Thyroid gland (tissue), 4 donors: ENCODE measurements at regions not wholly inside any gene's neighbourhood (a gene's known extent, or its start where the extent isn't known, plus 50 kb on each side); places are given as distances from the start of the nearest gene placed in this dataset.

ENCODE experiments used
- DNase-seq, 2 donors: peaks; one replicate each; pipeline ENCODE4 v3.0.0-alpha.2; 2019
- H3K27ac ChIP-seq, 3 donors: fragments of 200-600 bp; sonication (generic); 1 replicate in 2 of 3; 2 replicates in 1 of 3; pipeline ENCODE4 v1.5.1; 2016 to 2019; ENCODE audit warnings: mild to moderate bottlenecking in 1 of 3, moderate library complexity in 1 of 3
- H3K27me3 ChIP-seq: fragments of 200-600 bp; sonication (generic); one replicate; pipeline ENCODE4 v1.5.1; 2019
- H3K36me3 ChIP-seq, 2 donors: fragments of 200-600 bp; sonication (generic); one replicate each; pipeline ENCODE4 v1.5.1; 2016 to 2019
- H3K4me1 ChIP-seq, 2 donors: fragments of 200-600 bp; sonication (generic); one replicate each; pipeline ENCODE4 v1.5.1; 2017 to 2019
- H3K4me3 ChIP-seq, 3 donors: fragments of 200-600 bp; sonication (generic); replicated peaks in 1 of 3; 1 replicate in 2 of 3; 2 replicates in 1 of 3; pipeline ENCODE4 v1.5.1; 2016; ENCODE audit warnings: mild to moderate bottlenecking in 1 of 3
- H3K9me3 ChIP-seq: fragments of 200-600 bp; sonication (generic); one replicate; pipeline ENCODE4 v1.5.1; 2017
- POLR2A ChIP-seq, 2 donors: fragments of 450-650 bp; IDR thresholded peaks; one replicate each; pipeline ENCODE4 v1.6.1; 2017; ENCODE audit warnings: antibody characterized with exemption in 2 of 2, mild to moderate bottlenecking in 2 of 2, moderate library complexity in 1 of 2
- WGBS, 2 donors: methylation state at CpG; one replicate each; pipeline ENCODE4 v1.1.5; 2017; 5-methylcytosine and 5-hydroxymethylcytosine counted together
- intact Hi-C: fragments of 100-400 bp; cut with DNase I; formaldehyde crosslinking; loops from one replicate; pipeline ENCODE4 v1.15.1; 2023
- TF ChIP-seq, protein P1 (sequence below), 6 experiments: fragments of 200-600 bp in 3 of 6; fragments of 450-650 bp in 3 of 6; sonication (generic) in 3 of 6; IDR thresholded peaks; one replicate each; pipeline ENCODE4 v1.5.1; 2016 to 2019; ENCODE audit warnings: antibody characterized with exemption in 6 of 6, mild to moderate bottlenecking in 2 of 6, inconsistent platforms in 1 of 6, moderate library complexity in 1 of 6

DNA sequence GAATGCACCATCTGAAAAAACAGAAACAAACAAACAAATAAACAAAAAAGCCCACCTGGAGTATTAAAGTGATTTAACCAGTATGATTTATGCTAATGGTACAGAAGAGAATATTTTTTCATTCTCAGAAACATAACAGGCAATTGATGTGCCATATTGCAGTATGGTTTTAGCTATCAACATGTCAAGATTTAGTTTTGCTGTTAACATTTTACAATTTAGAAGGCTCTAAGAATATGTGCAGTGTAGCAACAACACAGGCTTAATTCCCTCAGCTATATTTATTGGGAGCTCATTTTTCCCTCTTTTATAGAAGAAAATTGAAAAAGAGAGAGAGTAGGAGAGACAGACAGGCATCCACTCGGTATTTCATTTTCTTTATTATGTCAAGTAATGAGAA lies 1022.7 kb upstream of the CITED2 start:
- TF ChIP-seq, protein P1, sequence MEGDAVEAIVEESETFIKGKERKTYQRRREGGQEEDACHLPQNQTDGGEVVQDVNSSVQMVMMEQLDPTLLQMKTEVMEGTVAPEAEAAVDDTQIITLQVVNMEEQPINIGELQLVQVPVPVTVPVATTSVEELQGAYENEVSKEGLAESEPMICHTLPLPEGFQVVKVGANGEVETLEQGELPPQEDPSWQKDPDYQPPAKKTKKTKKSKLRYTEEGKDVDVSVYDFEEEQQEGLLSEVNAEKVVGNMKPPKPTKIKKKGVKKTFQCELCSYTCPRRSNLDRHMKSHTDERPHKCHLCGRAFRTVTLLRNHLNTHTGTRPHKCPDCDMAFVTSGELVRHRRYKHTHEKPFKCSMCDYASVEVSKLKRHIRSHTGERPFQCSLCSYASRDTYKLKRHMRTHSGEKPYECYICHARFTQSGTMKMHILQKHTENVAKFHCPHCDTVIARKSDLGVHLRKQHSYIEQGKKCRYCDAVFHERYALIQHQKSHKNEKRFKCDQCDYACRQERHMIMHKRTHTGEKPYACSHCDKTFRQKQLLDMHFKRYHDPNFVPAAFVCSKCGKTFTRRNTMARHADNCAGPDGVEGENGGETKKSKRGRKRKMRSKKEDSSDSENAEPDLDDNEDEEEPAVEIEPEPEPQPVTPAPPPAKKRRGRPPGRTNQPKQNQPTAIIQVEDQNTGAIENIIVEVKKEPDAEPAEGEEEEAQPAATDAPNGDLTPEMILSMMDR (IDR thresholded peaks at IDR 0.05): no peak
- TF ChIP-seq POLR2A (IDR thresholded peaks at IDR 0.05): no peak
- Histone ChIP-seq H3K4me1 (no peaks in the 10 kb centered on the region), H3K27ac (no peak overlapping the region), H3K36me3 (no peaks in the 10 kb centered on the region), H3K9me3 (no peaks in the 10 kb centered on the region), H3K27me3 (no peaks in the 10 kb centered on the region), H3K4me3 (no peak overlapping the region)
- intact Hi-C loops: no loop called here
- DNase-seq: no peak
- 84 to 92% methylated on average over 1 of the region's 1 CpG for WGBS, 2 donors

DNA sequence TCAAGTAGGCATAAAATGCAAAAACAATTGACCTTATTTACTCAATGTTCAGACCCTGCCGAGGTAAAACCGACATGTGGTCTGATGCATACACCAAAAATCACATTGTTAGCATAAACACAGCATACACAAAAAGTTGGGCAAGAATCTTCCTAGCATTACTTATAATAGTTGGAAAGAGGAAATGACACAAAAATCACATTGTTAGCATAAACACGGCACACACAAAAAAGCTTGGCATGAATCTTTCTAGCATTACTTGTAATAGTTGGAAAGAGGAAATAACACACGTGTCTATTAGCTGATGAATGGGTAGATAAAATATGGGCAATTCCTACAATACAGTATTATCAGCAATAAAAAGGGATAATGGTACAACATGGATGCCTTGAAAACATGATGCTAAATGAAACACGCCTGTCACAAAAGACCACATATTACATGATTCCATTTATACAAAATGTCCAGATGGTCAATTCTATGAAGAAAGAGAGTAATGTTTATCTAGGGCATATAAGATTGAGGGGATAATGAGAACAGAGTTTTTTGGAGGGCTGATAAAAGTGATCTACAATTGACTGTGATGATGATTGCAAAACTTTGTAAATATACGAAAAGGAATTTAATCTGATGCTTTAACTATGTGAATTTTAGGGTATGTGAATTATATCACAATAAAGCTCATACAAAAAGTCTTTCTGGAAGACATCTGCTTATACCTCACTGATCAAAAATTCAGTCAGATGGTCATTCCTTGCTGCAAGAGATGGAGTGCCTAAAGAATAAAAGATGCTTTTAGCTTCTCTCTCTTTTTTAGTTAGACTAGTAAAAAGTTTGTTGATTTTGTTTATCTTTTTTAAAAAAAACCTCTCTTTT lies 1019.5 kb upstream of the CITED2 start:
- Histone ChIP-seq H3K27ac (no peak overlapping the region), H3K36me3 (no peaks in the 10 kb centered on the region), H3K4me3 (no peak overlapping the region), H3K4me1 (no peaks in the 10 kb centered on the region), H3K27me3 (no peaks in the 10 kb centered on the region), H3K9me3 (no peaks in the 10 kb centered on the region)
- 67 to 70% methylated on average over 6 of the region's 6 CpGs for WGBS, 2 donors
- no peak for DNase-seq
- TF ChIP-seq, protein P1 (IDR thresholded peaks at IDR 0.05): no peak
- no peak for TF ChIP-seq POLR2A (IDR thresholded peaks at IDR 0.05)
- intact Hi-C loops: no loop called here

DNA sequence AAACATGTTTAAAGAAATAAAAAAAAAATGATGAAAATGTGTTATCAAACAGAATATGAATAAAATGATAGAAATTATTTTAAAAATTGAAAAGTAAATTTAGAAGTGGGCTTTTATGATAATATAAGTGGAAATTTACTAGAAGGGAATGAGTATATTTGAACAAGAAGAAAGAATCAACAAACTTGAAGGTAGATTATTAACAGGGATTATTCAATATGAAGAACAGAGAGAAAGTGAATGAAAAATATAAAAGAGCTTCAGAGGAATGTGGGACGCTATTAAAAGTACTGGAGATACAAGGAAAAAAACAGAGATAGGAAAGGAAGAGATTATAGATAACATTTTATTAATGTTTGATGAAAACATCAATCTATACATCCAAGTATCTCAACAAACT lies 1014.4 kb upstream of the CITED2 start:
- WGBS, 2 donors: 93 to 96% methylated on average over 1 of the region's 1 CpG
- intact Hi-C loops: no loop called here
- Histone ChIP-seq H3K4me3 (no peak overlapping the region), H3K27ac (no peak overlapping the region), H3K9me3 (no peaks in the 10 kb centered on the region), H3K27me3 (no peaks in the 10 kb centered on the region), H3K4me1 (no peaks in the 10 kb centered on the region), H3K36me3 (no peaks in the 10 kb centered on the region)
- TF ChIP-seq, protein P1 (IDR thresholded peaks at IDR 0.05): no peak
- TF ChIP-seq POLR2A (IDR thresholded peaks at IDR 0.05): no peak
- no peak for DNase-seq

GRCh38 chr6:140388192-140388802 lies 1013.8 kb upstream of the CITED2 start:
- Histone ChIP-seq H3K4me1 (no peaks in the 10 kb centered on the region), H3K36me3 (no peaks in the 10 kb centered on the region), H3K27me3 (no peaks in the 10 kb centered on the region), H3K27ac (no peak overlapping the region), H3K9me3 (no peaks in the 10 kb centered on the region), H3K4me3 (no peak overlapping the region)
- no peak for DNase-seq
- WGBS, 2 donors: 80 to 93% methylated on average over 2 of the region's 2 CpGs
- intact Hi-C loops: no loop called here
- no peak for TF ChIP-seq POLR2A (IDR thresholded peaks at IDR 0.05)
- TF ChIP-seq, protein P1 (IDR thresholded peaks at IDR 0.05): no peak

- intact Hi-C loops: no loop called here
- DNase-seq: no peak
- Histone ChIP-seq H3K4me1 (no peaks in the 10 kb centered on the region), H3K36me3 (no peaks in the 10 kb centered on the region), H3K4me3 (no peak overlapping the region), H3K27me3 (no peaks in the 10 kb centered on the region), H3K27ac (no peak overlapping the region), H3K9me3 (no peaks in the 10 kb centered on the region)
- TF ChIP-seq, protein P1 (IDR thresholded peaks at IDR 0.05): no peak
- TF ChIP-seq POLR2A (IDR thresholded peaks at IDR 0.05): no peak
- WGBS, 2 donors: 83 to 87% methylated on average over 3 of the region's 3 CpGs
These were observed 1011.2 kb upstream of the CITED2 start for GRCh38 chr6:140385679-140386078.
